ENCODE measurements at regions not wholly inside any gene's neighbourhood (a gene's known extent, or its start where the extent isn't known, plus 50 kb on each side); places are given as distances from the start of the nearest gene placed in this dataset.

DNA sequence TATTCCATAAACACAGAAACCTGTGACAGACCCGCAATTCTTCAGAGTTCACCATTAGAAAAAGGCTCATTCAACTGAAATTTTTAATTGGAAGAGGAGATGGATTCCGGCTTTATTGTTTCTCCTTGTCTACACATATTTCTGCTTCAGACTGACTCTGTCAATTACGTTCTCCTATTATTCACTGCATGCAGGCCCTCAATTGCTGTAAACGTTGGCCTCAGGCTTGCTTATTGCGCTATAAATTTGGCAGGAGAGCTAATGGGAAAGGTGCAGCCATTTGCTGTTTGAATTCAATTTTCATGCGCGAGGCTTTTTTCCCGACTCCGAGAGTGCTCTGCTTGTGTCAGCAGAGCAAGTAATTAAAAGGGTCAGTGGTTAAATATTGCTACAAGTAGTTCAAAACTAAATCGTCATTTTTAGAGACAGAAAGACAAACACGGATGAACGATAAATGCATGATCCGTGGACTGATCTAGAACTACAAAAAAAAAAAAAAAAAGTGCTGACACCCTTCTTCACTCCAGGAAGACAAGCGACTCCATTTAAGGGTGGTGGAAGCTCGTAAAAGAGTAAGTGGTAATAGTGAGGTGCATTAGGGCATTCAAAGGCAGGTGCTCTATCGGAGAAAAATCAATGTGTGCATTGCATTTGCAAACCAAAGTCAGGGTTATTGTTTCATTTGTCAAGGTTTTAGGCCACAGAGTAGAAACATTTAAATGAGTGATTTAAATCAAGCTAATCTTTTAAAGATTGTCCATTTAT, 841.6 kb upstream of the FRG1 start:
- BruUV-seq (replicated peaks): no TSS peak
- TF ChIP-seq POLR2AphosphoS5 (IDR thresholded peaks at IDR 0.05; ENCODE audit: low read depth, low read length) (no peak), TCF7L2 (IDR thresholded peaks at IDR 0.05; ENCODE audit: low read depth, low read length) (no peak), SIN3A (IDR thresholded peaks at IDR 0.05; ENCODE audit: borderline replicate concordance, insufficient read depth, low read depth, low read length) (no peak), REST (IDR thresholded peaks at IDR 0.05; ENCODE audit: insufficient read depth in 1 of 2, low read depth in 2 of 2, low read length in 1 of 2) (no peak), CTCF (IDR thresholded peaks at IDR 0.05) (no peak)
- Histone ChIP-seq H3K4me1 (ENCODE audit: control insufficient read depth, insufficient read depth, low read length) (no peaks in the 10 kb centered on the region), H3K36me3 (ENCODE audit: control insufficient read depth, insufficient read depth, low read length) (no peaks in the 10 kb centered on the region), H3K9me3 (ENCODE audit: control insufficient read depth, insufficient read depth, low read depth, low read length) (no peaks in the 10 kb centered on the region), H3K27me3 (ENCODE audit: control insufficient read depth, insufficient read depth, low read length) (no peaks in the 10 kb centered on the region), H3K27ac (ENCODE audit: low read length) (no peak overlapping the region), H3K4me3 (ENCODE audit: low read depth in 2 of 2, low read length in 2 of 2) (no peak overlapping the region)
- in situ Hi-C loops (cut with HindIII; ENCODE audit: low pct_unique_long_range_greater_than_20kb, low sequenced_read_pairs): no loop called here
- intact Hi-C loops (cut with micrococcal nuclease; ENCODE audit: unreplicated experiment): no loop called here
- ChIA-PET CTCF (no interaction called here), POLR2A (no interaction called here)
- no peak for DNase-seq (ENCODE audit: low read depth, low spot score)
- no peak for ATAC-seq

DNA sequence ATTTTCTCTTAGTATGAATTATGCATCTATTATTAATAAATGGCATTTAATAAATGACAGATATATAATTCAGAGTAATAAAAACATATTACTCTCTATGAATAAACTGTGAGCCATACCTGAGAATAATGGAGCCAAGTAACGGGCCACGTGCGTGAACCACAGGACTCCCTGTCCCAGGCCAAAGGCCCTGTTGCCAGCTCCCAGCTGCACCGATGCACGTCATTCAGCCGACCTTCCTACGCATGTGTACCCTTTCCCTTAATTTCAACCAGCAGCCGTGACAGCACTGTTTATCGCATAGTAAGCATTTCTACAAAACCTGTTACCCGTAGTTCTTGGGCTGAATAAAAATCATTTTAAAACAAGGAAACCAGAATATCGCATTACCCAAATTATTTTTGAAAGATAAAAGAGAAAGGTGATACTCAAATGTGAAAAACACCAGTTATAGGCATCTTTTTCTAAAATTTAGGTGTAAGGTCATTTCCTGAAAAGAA, 827.2 kb upstream of the FRG1 start:
- POLR2A ChIA-PET: no interaction called here
- H3K27ac ChIP-seq (ENCODE audit: low read length): no peak overlapping the region
- H3K4me1 ChIP-seq (ENCODE audit: control insufficient read depth, insufficient read depth, low read length): no peaks in the 10 kb centered on the region
- no peak overlapping the region for H3K4me3 ChIP-seq (ENCODE audit: low read depth in 2 of 2, low read length in 2 of 2)
- CTCF ChIA-PET: no interaction called here
- no peak for TF ChIP-seq CTCF (IDR thresholded peaks at IDR 0.05)
- TF ChIP-seq REST (IDR thresholded peaks at IDR 0.05; ENCODE audit: insufficient read depth in 1 of 2, low read depth in 2 of 2, low read length in 1 of 2): no peak
- TF ChIP-seq SIN3A (IDR thresholded peaks at IDR 0.05; ENCODE audit: borderline replicate concordance, insufficient read depth, low read depth, low read length): no peak
- TF ChIP-seq TCF7L2 (IDR thresholded peaks at IDR 0.05; ENCODE audit: low read depth, low read length): no peak
- no peak for TF ChIP-seq POLR2AphosphoS5 (IDR thresholded peaks at IDR 0.05; ENCODE audit: low read depth, low read length)
- BruUV-seq (replicated peaks): no TSS peak
- ATAC-seq (no peak), DNase-seq (ENCODE audit: low read depth, low spot score) (no peak)
- H3K36me3 ChIP-seq (ENCODE audit: control insufficient read depth, insufficient read depth, low read length): no peaks in the 10 kb centered on the region
- no peaks in the 10 kb centered on the region for H3K27me3 ChIP-seq (ENCODE audit: control insufficient read depth, insufficient read depth, low read length)
- no peaks in the 10 kb centered on the region for H3K9me3 ChIP-seq (ENCODE audit: control insufficient read depth, insufficient read depth, low read depth, low read length)
- intact Hi-C loops (cut with micrococcal nuclease; ENCODE audit: unreplicated experiment) (no loop called here), in situ Hi-C loops (cut with HindIII; ENCODE audit: low pct_unique_long_range_greater_than_20kb, low sequenced_read_pairs) (no loop called here)
